ENCODE measurements at regions not wholly inside any gene's neighbourhood (a gene's known extent, or its start where the extent isn't known, plus 50 kb on each side); places are given as distances from the start of the nearest gene placed in this dataset.

DNA sequence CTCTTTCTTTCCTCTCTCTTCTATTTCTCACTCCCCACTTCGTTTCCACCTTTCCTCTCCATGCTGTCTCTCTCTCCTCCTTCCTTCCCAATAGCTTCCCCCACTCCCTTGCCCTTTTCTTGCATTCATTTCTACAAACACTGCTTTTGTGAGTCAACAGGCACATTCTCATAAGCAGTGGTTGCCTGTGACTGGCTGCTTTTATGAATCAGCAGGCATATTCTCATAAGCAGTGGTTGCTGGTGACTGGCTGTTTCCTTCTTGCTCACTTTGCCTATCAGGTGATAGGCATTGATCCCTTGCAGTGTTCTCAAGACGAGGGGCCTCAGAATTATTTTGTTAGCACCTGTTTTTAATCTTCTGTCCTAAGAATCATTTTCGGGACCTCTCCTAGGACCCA lies 116.1 kb upstream of the ACTBL2 start:
- TF ChIP-seq, protein P1, sequence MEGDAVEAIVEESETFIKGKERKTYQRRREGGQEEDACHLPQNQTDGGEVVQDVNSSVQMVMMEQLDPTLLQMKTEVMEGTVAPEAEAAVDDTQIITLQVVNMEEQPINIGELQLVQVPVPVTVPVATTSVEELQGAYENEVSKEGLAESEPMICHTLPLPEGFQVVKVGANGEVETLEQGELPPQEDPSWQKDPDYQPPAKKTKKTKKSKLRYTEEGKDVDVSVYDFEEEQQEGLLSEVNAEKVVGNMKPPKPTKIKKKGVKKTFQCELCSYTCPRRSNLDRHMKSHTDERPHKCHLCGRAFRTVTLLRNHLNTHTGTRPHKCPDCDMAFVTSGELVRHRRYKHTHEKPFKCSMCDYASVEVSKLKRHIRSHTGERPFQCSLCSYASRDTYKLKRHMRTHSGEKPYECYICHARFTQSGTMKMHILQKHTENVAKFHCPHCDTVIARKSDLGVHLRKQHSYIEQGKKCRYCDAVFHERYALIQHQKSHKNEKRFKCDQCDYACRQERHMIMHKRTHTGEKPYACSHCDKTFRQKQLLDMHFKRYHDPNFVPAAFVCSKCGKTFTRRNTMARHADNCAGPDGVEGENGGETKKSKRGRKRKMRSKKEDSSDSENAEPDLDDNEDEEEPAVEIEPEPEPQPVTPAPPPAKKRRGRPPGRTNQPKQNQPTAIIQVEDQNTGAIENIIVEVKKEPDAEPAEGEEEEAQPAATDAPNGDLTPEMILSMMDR (conservative IDR thresholded peaks at IDR 0.05), result no peak
- no peak for TF ChIP-seq ZFX (IDR thresholded peaks at IDR 0.05)
